ENCODE measurements at regions not wholly inside any gene's neighbourhood (a gene's known extent, or its start where the extent isn't known, plus 50 kb on each side); places are given as distances from the start of the nearest gene placed in this dataset.

DNA sequence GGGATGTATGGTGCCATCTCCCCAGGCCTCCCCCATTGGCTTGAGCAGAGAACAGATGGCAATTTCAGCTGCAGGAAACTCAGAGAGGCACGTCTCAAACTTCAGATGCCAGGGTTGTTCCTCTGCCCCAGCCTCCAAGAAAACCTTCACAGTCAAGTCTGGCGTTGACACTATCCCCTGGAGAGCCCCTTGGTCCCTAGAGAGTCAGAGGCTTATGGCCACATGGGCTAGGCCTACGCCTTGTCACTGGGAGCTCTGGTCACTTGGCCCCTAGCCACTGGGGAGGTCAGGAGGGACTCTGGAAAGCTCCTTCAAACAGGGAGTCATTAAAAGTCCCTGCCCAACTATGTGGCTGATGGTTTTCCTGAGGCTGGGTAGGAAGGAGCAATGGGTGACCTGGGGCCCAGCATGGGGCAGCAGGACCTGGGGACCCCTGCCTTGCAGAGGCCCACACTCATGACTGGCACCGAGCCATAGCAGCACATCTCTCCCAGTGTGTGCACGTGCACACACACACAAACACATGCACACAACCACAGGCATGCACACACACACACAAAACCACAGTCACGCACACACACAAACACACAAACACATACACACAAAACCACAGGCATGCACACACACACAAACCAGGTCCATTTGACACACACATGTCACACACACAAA, 144.2 kb downstream of the GADD45G start:
- DNase-seq: no peak

DNA sequence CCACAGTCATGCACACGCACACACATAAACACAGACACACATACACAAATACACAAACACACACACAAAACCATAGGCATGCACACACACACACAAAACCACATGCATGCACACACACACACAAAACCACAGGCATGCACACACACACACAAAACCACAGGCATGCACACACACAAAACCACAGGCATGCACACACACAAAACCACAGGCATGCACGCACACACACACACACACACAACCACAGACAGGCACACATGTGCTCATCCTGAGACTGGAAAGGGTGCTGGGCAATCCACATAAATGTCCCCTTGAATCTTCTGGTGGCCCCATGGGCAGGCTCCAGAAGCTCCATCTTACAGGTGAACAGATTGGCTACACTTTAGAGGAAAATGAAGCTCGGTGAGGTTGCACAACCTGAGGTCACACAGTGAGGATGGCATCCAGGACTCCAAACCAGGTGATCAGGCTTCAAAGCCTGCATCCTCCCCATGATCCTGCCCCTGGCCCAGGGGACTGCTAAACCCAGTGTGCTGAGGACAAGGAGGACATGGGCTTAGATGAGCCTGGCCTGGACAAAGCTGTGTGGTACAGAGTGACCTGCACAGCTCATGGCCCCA, 144.8 kb downstream of the GADD45G start:
- DNase-seq: no peak

DNA sequence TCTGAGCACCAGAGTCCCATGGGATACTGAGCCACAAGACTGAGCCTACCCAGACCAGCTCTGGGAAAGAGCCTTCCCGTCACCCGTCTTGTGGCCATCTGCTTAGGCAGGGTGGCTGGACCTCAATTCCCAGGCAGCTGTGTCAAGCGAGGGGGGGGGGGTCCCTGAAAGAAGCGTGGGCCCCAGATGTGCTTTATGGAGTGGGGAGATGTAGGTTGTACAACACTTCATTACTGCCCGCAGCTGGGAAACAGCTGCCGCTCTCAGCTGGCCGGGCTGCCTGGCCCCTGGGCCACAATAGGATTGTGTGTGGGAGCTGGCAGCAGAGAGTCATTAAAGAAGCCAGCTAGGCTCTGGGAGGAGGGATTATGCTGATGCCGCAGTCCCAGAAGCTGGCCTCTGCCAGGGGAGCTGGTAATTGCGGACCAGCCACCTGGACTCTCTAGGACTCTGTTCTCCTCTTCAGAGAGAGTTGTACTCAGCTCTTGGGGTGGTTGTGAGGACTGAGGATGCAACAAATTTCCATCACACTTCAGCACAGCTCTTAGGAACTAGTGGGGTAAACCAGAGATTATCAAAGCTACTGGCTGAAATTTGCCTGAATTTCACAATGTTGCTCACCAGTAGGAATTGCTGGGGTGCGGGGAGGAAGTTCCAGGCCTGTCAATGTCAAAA, 145.4 kb downstream of the GADD45G start:
- no peak for DNase-seq

DNA sequence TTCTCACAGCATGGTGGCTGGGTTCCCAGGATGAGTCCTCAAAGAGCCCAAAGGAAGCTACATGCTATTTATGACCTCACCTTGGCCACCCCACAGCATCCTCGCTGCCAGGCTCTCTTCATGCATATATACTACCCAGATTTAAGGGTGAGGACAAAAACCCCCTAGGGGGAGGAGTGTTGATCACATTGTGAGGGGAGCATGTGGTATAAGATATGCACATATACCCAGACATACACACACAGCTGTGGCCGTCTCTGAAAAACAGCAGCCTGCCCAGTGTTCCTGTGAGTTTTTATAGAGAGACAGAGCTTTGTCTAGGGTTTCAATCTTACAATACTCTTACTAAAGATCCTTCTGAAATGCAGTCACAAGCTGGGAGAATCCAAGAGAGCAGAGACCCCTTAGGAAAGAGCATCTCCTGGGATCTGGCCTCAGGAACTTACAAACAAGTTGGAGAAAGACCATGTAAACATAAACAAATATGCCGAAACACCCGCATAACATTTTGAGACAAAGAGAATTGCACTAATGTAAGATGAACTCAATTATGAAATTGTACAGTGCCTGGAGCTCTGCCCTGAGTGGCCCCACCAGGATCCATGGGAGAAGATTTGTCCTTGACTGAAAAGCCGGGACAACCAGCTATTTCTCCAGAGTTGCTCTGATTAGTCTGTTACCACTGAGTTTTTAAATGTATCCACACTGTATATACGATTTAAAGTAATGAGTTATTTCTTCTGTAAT, 146.4 kb downstream of the GADD45G start:
- no peak for DNase-seq

DNA sequence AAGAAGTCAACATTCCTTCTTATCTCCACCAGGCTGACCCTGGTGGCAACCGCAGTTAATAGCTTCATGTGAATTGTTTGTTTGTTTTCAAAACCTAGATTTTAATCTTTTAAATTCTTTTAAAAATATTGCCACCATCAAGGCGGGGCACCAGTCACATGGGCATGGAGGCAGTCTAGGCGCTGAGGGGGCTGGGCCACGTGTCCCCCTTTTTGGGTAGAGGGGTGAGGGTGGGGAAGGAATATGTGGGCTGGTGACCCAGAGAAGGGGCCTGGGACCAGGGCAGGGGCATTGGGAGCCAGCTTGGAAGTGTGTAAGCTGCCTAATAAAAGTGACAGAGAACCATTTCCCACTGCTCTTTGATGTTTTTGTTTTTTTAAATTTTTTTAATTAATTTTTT, 147.3 kb downstream of the GADD45G start:
- no peak for DNase-seq

DNA sequence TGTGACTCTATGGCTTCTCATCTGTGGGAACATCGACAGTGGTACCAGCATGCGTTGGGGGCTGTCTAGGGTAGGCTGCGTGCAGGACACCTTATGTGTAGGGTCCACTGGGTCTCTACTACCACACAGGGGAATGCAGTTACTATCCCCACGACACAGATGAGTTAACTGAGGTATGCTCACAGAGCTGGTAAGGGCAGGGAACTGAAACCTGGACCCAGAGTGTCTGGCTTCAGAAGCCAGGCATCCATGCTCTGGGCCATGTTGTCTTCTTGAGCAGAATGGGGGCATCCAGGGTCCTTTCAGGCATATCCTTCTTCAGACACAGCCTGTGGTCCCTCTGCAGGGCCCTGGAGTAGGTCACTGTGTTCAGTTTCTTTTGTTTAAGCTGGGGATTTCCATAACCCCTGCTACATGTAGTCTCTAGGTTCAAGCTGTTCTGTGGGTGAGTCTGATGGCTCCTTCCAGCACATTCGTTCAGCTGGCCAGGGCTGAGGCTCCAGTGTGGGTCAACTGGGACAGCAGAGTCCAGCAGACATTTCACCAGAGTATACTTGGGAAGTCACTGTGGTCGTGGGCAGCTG, 148.8 kb downstream of the GADD45G start:
- no peak for DNase-seq

DNA sequence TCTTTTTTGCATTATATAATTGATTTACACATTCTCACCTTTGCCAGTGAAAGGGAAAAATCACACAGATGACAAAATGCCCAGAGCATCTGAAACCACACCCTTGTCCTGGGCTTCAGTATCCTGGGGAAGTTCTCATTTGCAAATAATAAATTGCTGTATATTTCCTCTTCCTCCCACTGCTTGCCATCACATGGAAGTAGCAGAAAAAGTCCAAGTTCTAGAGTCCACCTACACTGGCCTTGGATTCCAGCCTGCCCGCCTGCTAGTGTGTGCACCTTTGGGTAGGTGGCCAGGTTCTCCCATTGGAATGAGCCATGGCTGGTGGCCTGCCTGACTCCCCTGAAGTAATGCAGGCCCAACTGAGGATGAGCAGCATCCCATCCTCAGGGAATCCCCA, 149.4 kb downstream of the GADD45G start:
- no peak for DNase-seq

DNA sequence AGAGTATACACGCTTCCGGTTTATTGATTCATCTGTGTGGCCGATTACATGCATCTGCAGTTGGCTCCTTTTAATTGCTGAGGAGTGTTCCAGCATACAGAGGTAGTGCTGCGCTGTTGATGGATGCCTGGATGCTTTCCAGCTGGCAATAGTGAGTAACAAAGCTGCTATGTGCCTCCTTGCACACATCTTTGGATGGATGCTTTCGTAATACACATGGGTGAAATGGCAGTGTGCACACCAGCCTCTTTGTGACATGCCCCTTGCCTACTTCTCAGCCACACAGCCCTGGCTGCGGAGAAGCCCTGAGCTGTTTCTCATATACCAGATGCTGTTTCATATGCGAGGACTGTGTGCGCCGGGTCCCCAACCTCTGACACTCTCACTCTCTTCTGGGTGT, 151.0 kb downstream of the GADD45G start:
- DNase-seq: no peak

DNA sequence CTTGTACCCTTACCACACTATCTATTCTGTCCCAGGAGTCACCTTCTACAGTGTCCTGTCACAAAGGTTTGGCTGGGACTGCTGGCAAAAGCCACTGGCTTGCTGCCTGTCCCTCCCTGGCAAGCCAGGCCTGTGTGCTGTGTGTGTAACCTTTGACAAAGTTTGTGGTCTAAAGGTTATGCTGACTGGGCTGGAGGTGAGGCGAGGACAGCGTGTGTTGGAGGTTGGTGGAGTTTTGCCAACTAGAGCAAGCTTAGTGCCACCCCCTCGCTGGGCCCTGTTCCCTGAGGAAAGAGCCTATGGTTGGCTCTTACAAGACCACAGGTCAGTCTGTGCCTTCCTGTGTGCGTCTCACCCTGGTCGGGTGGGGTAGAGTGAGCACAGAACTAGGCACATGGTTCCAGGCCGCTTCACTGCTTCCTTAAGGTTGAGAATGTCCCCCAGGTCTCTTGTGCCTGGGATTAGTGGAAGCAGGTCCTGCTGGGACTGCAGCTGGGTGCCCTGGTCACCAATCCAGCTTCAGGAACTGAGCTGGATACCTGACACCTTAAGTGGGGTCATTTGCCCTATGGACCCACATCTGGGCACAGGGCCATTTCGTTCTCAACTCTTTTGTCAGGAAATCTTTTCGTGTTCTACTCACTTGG, 152.2 kb downstream of the GADD45G start:
- DNase-seq: no peak

DNA sequence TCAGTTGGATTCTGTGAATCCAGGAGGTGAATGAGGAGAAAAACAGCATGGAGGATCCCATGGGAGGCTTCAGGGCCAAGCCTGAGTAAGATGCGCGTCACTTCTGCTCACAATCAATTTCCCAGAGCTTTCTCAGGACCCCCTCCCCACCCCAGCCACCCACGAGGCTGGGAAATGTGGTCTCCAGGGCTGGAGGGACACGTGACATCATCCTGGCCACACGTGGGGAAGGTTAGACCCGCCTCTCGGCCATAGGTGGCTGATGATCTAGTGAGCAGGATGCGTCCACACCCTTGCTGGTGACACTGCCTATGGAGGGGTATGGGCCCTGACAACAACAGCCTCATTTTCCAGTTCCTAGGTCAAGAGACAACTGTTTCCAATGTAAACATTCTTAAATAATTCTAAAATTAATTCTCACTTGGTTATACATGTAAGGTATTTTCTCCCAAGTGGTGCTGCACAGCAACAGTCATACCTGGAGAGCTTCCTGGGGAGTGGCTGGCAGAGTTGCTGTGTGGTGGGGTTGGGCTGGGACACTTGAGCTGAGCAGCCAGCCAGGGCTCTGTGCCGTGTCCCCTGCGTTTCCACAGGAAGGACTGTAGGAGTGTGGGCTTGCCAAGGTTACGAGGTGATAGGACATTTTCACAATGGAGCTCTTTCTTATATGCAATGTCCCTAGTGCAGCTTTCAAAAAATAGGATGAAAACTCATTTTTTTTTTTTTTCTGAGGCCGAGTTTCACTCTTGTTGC, 153.1 kb downstream of the GADD45G start:
- DNase-seq: no peak

DNA sequence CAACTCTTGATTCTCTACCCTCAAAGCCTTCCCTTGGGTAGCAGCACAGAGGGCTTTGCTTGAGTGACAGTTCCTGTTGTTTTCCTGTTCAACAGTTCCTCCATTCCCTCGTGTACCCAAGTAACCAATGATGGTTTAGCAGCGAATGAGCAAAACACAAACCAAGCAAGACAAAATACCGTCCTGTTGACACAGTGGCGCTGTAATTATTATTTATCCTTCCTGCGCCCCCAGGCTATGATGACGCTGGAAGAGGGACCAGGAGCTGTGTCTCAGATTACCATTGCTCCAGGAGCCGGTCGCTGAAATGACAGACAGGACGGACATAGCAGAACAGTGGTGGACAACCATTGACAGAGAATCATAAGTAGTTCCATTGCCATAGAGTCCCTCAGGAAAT, 154.8 kb downstream of the GADD45G start:
- DNase-seq: no peak

DNA sequence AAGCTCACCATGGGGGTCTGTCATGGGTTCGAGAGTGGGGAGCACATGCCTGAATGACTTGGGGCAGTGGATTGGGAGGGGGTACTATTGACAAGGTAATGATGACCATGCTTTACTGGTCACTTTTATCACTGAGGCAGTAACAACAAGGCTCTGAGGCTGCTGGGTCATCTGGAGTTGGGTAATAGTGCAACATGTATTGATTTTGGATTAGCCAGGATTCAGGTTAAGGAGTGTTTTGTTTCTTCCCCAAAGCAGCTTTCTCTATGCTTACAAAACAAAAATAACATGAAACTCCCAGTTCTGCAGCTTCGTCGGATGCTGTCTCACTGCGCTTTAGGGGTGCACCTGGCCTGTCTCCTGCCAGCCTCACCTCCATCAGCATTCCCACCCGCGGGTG, 155.3 kb downstream of the GADD45G start:
- DNase-seq: no peak

DNA sequence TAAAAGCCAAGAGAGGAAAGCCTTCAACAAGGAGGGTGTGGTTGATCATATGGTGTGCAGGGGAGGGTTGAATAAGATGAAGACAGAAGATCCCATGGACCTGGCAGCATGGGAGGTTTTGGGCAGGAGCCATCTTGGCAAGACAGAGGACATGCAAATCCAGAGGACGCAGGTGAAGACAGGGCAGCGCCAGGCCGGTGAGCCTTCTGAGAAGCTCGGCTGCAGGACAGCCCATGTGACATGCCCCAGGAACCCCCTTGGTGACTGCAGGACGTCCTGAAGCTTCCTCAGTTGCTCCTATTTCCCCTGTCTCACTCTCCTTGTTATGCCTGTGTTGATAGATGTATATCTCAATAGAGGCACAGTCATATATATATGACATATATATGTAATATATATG, 159.4 kb downstream of the GADD45G start:
- DNase-seq: no peak

DNA sequence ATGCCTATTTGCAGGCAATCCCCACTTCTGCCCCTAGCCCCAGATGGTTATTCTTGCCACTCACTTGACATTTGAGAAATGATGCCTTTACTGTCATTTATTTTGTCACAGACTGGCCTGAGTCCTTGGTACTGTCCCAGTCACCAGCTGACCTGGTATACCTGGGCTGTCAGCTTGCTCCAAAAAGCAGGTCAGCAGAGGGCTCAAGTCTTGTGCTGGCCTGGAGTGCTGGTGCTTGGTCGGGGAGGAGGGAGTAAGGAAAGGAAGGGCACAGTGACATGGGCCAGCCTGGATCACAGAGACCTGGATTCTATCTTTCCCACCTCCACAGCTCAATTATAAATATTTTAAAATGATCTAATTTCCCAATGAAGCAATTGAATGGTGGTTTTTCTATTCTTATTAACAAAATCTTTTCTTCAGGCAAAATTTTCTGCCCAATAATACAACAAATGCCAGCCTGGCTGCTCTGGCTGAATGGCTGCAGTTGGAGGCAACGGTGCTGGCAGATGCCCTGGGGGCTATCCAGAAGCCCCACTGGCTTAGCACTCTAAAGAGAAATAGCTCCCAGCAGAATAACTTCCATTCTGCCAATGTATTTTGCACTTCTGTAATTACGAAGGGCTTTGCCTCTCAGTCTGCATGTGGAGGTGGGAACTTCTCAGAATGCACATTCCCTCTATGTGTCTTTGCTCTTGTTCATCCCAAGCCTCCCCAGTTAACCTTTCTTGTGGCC, 160.6 kb downstream of the GADD45G start:
- DNase-seq: no peak

DNA sequence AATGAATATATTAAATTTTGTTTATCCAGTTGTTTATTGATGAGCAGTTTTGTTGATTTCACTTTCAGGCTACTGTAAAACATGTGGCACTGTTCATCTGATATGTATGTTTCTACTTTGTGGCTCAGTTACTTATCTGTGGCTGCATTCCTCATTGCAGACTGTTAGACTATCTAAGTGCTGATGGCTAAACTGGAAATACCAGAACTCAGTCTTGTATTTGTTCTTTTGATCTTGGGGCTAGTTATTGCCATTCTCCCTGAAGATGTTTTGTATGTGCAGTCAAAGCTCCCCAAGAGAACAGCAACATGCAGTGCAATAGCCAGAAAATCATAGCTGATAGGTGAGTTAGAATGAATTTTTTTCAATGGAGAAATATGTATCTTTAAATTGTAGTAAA, 162.2 kb downstream of the GADD45G start:
- no peak for DNase-seq

DNA sequence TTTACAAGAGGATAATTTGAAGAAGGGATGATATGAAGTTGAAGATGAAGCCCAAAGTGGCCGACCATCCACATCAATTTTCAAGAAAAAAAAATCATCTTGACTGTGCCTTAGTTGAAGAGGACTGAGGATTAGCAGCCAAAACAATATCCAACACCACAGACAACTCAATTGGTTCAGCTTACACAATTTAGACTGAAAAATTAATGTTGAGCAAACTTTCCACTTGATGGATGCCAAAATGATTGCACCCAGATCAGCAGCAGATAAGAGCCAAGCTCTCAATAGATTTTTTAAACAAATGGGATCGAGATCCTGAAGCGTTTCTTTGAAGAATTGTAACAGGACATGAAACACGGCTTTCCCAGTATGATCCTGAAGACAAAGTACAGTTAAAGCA, 163.2 kb downstream of the GADD45G start:
- no peak for DNase-seq

DNA sequence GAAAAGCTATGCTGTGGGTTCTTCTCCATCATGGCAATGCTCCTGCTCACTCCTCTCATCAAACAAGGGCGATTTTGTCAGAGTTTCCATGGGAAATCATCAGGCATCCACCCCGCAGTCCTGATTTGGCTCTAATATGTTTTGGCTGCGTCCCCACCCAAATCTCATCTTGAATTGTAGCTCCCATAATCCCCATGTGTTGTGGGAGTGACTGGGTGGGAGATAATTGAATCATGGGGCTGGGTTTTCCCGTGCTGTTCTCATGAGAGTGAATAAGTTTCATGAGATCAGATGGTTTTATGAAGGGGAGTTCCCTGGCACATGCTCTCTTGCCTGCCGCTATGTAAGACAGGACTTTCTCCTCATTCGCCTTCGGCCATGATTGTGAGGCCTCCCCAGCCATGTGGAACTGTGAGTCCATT, 163.8 kb downstream of the GADD45G start:
- DNase-seq: no peak

DNA sequence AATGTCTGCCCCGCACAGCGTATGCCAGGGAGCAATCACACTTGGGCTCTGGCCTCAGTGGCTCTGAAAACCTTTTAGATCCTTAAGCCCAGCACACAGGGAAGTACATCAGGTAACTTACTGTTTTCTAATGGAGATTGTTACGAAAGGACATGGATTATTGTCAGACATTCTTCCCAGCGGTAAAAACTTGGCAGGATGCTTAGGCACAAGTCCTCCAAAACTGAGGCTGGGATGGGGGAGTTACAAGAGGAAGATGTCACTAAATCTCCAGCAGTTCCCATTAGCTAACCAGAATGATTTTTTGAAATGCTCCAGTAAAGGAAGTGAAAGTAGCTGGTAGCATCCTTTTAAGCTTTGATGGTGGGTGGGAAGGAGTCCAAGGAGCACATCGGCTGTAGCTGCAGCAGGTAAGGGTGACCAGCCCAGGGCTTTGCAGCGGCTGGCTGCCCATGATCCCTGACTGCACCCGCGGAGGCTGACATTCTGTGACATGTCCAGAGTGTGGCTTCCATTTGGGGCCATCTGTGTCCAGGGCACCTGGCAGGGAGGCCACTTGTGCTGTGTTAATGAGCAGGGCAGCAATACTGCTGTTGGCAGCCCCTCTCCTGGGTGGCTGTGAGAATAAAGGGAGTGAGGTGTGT, 165.8 kb downstream of the GADD45G start:
- no peak for DNase-seq

DNA sequence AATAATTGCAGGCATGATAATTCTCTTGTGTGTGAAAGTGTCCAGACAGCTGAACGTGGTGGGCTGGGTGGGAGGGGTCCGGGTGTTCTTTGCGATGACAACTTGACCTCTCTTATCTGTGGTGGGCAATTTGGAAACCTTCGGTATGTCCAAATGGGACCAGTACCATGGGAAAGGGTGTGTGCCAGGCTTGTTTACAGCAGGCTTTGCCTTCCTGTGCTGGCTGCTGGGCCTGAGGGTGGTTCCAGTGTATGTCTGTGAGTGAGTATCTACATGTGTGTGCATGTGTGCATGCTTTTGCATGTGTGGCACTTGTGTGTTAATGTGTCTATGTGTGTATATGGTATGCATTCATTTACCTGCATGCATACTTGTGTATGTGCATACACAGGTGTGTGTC, 166.4 kb downstream of the GADD45G start:
- DNase-seq: no peak

DNA sequence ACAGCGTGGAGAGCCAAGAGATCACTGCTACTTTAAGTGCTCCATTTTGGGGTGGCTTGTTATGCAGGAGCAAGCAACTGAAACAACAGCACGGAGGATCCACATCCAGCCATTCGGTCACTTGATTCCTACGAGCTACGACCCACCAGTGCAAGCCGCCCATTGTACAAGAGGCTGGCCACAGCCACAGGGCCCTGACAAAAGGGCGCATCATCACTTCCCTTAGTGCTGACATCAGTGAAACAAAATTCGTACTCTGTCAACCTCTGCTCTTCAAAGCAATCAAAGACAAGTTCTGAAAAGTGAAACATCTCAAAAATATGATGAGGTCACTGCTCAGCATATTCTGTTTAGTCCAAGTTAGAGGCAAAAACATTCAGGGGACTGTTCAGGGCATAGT, 168.4 kb downstream of the GADD45G start:
- no peak for DNase-seq

DNA sequence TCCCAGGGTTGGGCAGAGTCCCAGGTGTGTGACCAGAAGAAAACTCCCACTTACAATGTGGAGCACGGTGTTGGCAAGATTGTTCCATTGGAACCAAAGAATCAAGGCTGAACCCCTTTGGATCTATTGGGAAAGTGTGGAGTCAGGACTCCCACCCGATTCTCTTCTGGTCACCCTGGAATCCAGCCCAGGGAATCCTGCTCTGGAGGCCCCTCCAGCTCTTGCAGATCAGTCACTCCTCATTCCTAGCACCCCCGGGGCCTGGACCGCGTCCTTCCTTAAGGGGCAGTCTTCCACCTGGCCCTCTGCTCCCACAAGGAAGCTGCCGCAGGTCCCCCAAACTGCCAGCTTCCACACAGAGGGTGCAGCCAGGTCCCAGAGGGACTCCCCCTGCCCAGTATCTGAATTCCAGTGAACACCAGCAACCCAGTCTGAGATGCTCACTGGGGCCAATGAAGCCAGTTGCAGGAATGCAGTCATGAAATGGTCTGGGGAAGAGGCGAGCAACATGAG, 170.1 kb downstream of the GADD45G start:
- no peak for DNase-seq
